ENCODE measurements at regions not wholly inside any gene's neighbourhood (a gene's known extent, or its start where the extent isn't known, plus 50 kb on each side); places are given as distances from the start of the nearest gene placed in this dataset.

- TF ChIP-seq CTCF (IDR thresholded peaks at IDR 0.05; ENCODE audit: low read depth, low read length) (no peak), MYC (IDR thresholded peaks at IDR 0.05; ENCODE audit: low read depth, low read length) (no peak)
Observed at GRCh38 chr3:25117005-25117593, 311.0 kb upstream of the RARB start.

Data from NB4 (cell line).